HFFc6 (cell line): ENCODE measurements at regions not wholly inside any gene's neighbourhood (a gene's known extent, or its start where the extent isn't known, plus 50 kb on each side); places are given as distances from the start of the nearest gene placed in this dataset.

Experiments
- DNase-seq: peaks from one replicate; pipeline ENCODE4 v3.0.0-alpha.2; 2018
- H3K27ac Mint-ChIP-seq: 2 replicates; pipeline ENCODE4 v1.8.0; 2020; ENCODE audit warnings: mild to moderate bottlenecking, mixed read lengths
- H3K27me3 Mint-ChIP-seq: 2 replicates; pipeline ENCODE4 v1.8.0; 2021; ENCODE audit warnings: mild to moderate bottlenecking, moderate library complexity, mixed read lengths; ENCODE audit not compliant: insufficient read depth
- H3K36me3 Mint-ChIP-seq: 2 replicates; pipeline ENCODE4 v1.8.0; 2021; ENCODE audit warnings: low read depth, mixed read lengths
- H3K4me1 Mint-ChIP-seq: 2 replicates; pipeline ENCODE4 v1.8.0; 2020; ENCODE audit warnings: low read depth, mixed read lengths
- H3K4me3 Mint-ChIP-seq: 2 replicates; pipeline ENCODE4 v1.8.0; 2020; ENCODE audit warnings: mild to moderate bottlenecking, moderate library complexity, mixed read lengths
- H3K9me3 Mint-ChIP-seq: 2 replicates; pipeline ENCODE4 v1.8.0; 2020; ENCODE audit warnings: mild to moderate bottlenecking, mixed read lengths
- CTCF ChIP-seq: fragments of 200-600 bp; sonication (generic); IDR thresholded peaks from 2 replicates; pipeline ENCODE4 v1.5.0; 2021; ENCODE audit warnings: antibody characterized with exemption, mild to moderate bottlenecking

GRCh38 chr20:41978875-41979274 is 360.7 kb upstream of the CHD6 start:
- Mint-ChIP-seq H3K4me3 (no peak overlapping the region), H3K36me3 (no peaks in the 10 kb centered on the region), H3K9me3 (peaks cover 61% of the 10 kb centered on the region), H3K4me1 (no peaks in the 10 kb centered on the region), H3K27me3 (no peaks in the 10 kb centered on the region), H3K27ac (no peak overlapping the region)
- no peak for DNase-seq
- TF ChIP-seq CTCF = no peak

GRCh38 chr20:41978246-41978790 is 360.1 kb upstream of the CHD6 start:
- Mint-ChIP-seq H3K4me3 (no peak overlapping the region), H3K36me3 (no peaks in the 10 kb centered on the region)

DNA sequence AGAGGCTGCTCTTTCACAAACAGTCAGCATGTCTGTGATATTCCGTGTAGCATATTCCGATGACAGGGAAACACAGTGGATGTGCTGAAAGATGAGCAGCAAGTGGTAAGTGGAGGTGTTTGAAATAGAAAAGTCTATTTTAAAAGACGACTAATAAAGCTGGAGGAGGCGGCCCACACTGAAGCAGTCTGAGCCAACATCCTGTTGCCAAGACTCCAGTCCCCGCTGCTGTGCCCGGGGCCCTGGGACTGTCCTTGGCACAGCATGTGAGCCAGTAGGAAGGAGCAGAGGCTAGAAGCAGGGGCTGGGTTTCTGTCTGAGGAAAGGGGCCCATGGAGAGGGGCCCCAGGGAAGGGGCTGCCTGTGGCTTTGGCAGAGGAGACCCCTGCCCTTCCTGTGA is 351.5 kb upstream of the CHD6 start:
- no peak overlapping the region for H3K27ac Mint-ChIP-seq
- no peak overlapping the region for H3K4me3 Mint-ChIP-seq
- no peak for DNase-seq
- H3K36me3 Mint-ChIP-seq = peaks cover 8% of the 10 kb centered on the region
- no peaks in the 10 kb centered on the region; the same call in 1 of the 2 replicates for H3K27me3 Mint-ChIP-seq
- no peaks in the 10 kb centered on the region for H3K4me1 Mint-ChIP-seq
- peaks cover 58% of the 10 kb centered on the region for H3K9me3 Mint-ChIP-seq
- TF ChIP-seq CTCF = no peak

More at GRCh38 chr20:41978246-41978790, 360.1 kb upstream of the CHD6 start:
- DNase-seq = no peak
- Mint-ChIP-seq H3K27ac (no peak overlapping the region), H3K4me1 (no peaks in the 10 kb centered on the region), H3K27me3 (no peaks in the 10 kb centered on the region; the same call in 1 of the 2 replicates), H3K9me3 (peaks cover 64% of the 10 kb centered on the region)
- TF ChIP-seq CTCF = no peak

DNA sequence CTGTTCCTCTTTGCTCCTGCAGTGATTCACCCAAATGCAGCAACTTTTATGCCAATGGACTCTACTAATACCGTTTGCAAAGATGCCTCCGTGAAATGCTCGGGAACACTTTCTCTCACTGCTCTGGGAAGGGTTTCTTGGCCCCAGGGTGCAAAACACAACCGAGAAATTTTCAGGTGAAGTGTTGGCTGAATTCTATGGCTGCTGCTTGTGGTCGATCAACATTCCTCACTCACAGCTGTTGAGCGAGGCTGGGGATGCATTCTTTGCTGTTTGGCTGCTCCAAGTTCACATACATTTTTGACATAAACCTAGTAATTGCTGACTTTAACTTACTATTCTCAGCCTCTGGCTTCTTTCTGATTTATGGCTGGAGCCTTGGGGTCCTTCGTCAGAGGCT is 342.0 kb upstream of the CHD6 start:
- Mint-ChIP-seq H3K4me3 (no peak overlapping the region), H3K36me3 (no peaks in the 10 kb centered on the region), H3K9me3 (peaks cover 62% of the 10 kb centered on the region), H3K4me1 (no peaks in the 10 kb centered on the region), H3K27me3 (no peaks in the 10 kb centered on the region; the same call in 1 of the 2 replicates), H3K27ac (no peak overlapping the region)
- no peak for DNase-seq
- TF ChIP-seq CTCF = no peak

DNA sequence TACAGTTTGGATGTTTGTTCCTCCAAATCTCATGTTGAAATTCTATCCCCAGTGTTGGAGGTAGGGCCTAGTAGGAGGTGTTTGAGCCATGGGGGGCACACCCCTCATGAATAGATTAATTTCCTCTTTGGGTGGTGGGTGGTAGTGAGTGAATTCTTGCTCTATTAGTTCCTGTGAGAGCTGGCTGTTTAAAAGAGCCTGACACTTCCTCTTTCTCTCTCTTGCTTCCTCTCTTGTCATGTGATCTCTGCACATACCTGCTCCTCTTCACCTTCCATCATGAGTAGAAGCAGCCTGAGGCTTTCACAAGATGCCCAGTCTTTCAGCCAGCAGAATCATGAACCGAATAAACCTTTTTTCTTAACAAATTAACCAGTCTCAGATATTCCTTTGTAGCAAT is 340.2 kb upstream of the CHD6 start:
- Mint-ChIP-seq H3K27ac (no peak overlapping the region), H3K4me1 (no peaks in the 10 kb centered on the region), H3K4me3 (no peak overlapping the region), H3K36me3 (no peaks in the 10 kb centered on the region), H3K9me3 (peaks cover 60% of the 10 kb centered on the region), H3K27me3 (no peaks in the 10 kb centered on the region; the same call in 1 of the 2 replicates)
- no peak for TF ChIP-seq CTCF
- DNase-seq = no peak
